KMS-11 (cell line): ENCODE measurements at regions not wholly inside any gene's neighbourhood (a gene's known extent, or its start where the extent isn't known, plus 50 kb on each side); places are given as distances from the start of the nearest gene placed in this dataset.

Experiments
- H2AFZ ChIP-seq: fragments of 200-600 bp; sonication (generic); 2 replicates; pipeline ENCODE4 v1.6.1; 2016; ENCODE audit warnings: antibody characterized with exemption, mixed run types, low read depth
- H3K27ac ChIP-seq: fragments of 200-600 bp; sonication (generic); 2 replicates; pipeline ENCODE4 v1.6.1; 2016; ENCODE audit warnings: mild to moderate bottlenecking, mixed run types
- H3K27me3 ChIP-seq: fragments of 200-600 bp; sonication (generic); 2 replicates; pipeline ENCODE4 v1.6.1; 2017; ENCODE audit warnings: mild to moderate bottlenecking, low read depth, mixed run types, moderate library complexity; ENCODE audit not compliant: insufficient read depth
- H3K36me3 ChIP-seq: fragments of 200-600 bp; sonication (generic); 2 replicates; pipeline ENCODE4 v1.6.1; 2017; ENCODE audit warnings: mild to moderate bottlenecking, mixed run types; ENCODE audit not compliant: insufficient read depth
- H3K4me1 ChIP-seq: fragments of 200-600 bp; sonication (generic); 2 replicates; pipeline ENCODE4 v1.6.1; 2016; ENCODE audit warnings: mild to moderate bottlenecking, low read depth, mixed run types; ENCODE audit not compliant: poor library complexity, severe bottlenecking
- H3K4me2 ChIP-seq: fragments of 200-600 bp; sonication (generic); 2 replicates; pipeline ENCODE4 v1.7.0; 2016; ENCODE audit warnings: mild to moderate bottlenecking, mixed run types
- H3K4me3 ChIP-seq: fragments of 200-600 bp; sonication (generic); IDR thresholded peaks from 2 replicates; pipeline ENCODE4 v1.6.1; 2017; ENCODE audit warnings: low read depth, low read length, mixed read lengths; ENCODE audit not compliant: insufficient read depth
- H3K79me2 ChIP-seq: fragments of 200-600 bp; sonication (generic); 2 replicates; pipeline ENCODE4 v1.6.1; 2016; ENCODE audit warnings: low read depth, mixed run types; ENCODE audit not compliant: insufficient read depth
- H3K9ac ChIP-seq: fragments of 200-600 bp; sonication (generic); 2 replicates; pipeline ENCODE4 v1.6.1; 2016; ENCODE audit warnings: mild to moderate bottlenecking, mixed run types
- H4K20me1 ChIP-seq: fragments of 200-600 bp; sonication (generic); 2 replicates; pipeline ENCODE4 v1.6.1; 2016; ENCODE audit warnings: mild to moderate bottlenecking, mixed run types; ENCODE audit not compliant: insufficient read depth
- CTCF ChIP-seq: fragments of 200-600 bp; sonication (generic); conservative IDR thresholded peaks from 2 replicates; pipeline ENCODE4 v1.6.1; 2017; ENCODE audit warnings: low read depth, mild to moderate bottlenecking, antibody characterized with exemption, low read length, moderate library complexity, mixed read lengths

GRCh38 chr4:66805582-66805981 lies 739.7 kb downstream of the CENPC start:
- Histone ChIP-seq H4K20me1 (no peaks in the 10 kb centered on the region), H3K4me1 (no peaks in the 10 kb centered on the region), H3K27me3 (no peaks in the 10 kb centered on the region), H3K27ac (no peak overlapping the region), H3K9ac (no peak overlapping the region), H3K4me2 (no peak overlapping the region), H3K36me3 (no peaks in the 10 kb centered on the region; the same call in 1 of the 2 replicates), H2AFZ (no peak overlapping the region), H3K4me3 (no peak overlapping the region), H3K79me2 (no peaks in the 10 kb centered on the region)
- no peak for TF ChIP-seq CTCF

- H3K27me3 ChIP-seq = no peaks in the 10 kb centered on the region
- H3K79me2 ChIP-seq = no peaks in the 10 kb centered on the region
- H3K27ac ChIP-seq = no peak overlapping the region
- no peaks in the 10 kb centered on the region; the same call in 1 of the 2 replicates for H3K36me3 ChIP-seq
- H2AFZ ChIP-seq = no peak overlapping the region
- H4K20me1 ChIP-seq = no peaks in the 10 kb centered on the region
- no peaks in the 10 kb centered on the region for H3K4me1 ChIP-seq
- no peak overlapping the region for H3K4me2 ChIP-seq
- no peak overlapping the region for H3K9ac ChIP-seq
- no peak for TF ChIP-seq CTCF
- no peak overlapping the region for H3K4me3 ChIP-seq
These were observed 740.3 kb downstream of the CENPC start for GRCh38 chr4:66804979-66805378.

GRCh38 chr4:66797608-66798007 lies 747.7 kb downstream of the CENPC start:
- H4K20me1 ChIP-seq = no peaks in the 10 kb centered on the region
- H3K27ac ChIP-seq = no peak overlapping the region
- TF ChIP-seq CTCF = no peak
- no peaks in the 10 kb centered on the region for H3K36me3 ChIP-seq
- H3K4me2 ChIP-seq = no peak overlapping the region
- no peak overlapping the region for H3K9ac ChIP-seq
- no peaks in the 10 kb centered on the region for H3K4me1 ChIP-seq
- H3K79me2 ChIP-seq = no peaks in the 10 kb centered on the region
- no peaks in the 10 kb centered on the region for H3K27me3 ChIP-seq
- no peak overlapping the region for H3K4me3 ChIP-seq
- H2AFZ ChIP-seq = no peak overlapping the region

GRCh38 chr4:66795724-66796123 lies 749.6 kb downstream of the CENPC start:
- H3K36me3 ChIP-seq = no peaks in the 10 kb centered on the region
- TF ChIP-seq CTCF = no peak
- H4K20me1 ChIP-seq = no peaks in the 10 kb centered on the region
- H3K4me3 ChIP-seq = no peak overlapping the region
- no peaks in the 10 kb centered on the region for H3K79me2 ChIP-seq
- no peak overlapping the region for H2AFZ ChIP-seq
- H3K27ac ChIP-seq = no peak overlapping the region
- no peaks in the 10 kb centered on the region for H3K27me3 ChIP-seq
- no peaks in the 10 kb centered on the region for H3K4me1 ChIP-seq
- H3K4me2 ChIP-seq = no peak overlapping the region
- H3K9ac ChIP-seq = no peak overlapping the region
